ENCODE measurements at regions not wholly inside any gene's neighbourhood (a gene's known extent, or its start where the extent isn't known, plus 50 kb on each side); places are given as distances from the start of the nearest gene placed in this dataset.

- DNase-seq = no peak
Observed at GRCh38 chr5:119792161-119792799, 162.9 kb downstream of the FAM170A start.

- no peak for DNase-seq
Observed at GRCh38 chr5:119795768-119796167, 166.4 kb downstream of the FAM170A start.

GRCh38 chr5:119801570-119801969 is 172.2 kb downstream of the FAM170A start:
- DNase-seq = no peak

- no peak for DNase-seq
Observed at GRCh38 chr5:119808024-119808423, 178.7 kb downstream of the FAM170A start.

DNA sequence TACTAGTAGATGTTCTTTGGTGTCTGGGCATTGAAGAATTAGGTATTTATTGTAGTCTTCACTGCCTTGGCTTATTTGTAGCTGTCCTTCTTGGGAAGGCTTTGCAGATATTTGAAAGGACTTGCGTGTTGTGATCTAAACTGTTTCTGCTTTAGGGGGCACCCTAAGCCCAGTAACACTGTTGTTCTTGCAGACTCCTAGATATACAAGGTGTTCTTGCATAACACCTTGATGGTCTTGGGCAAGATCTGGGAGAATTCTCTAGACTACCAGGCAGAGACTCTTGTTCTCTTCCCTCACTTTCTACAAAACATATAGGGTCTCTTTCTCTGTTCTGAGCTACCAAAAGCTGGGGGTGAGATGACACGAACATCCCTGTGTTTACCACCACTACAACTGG is 179.1 kb downstream of the FAM170A start:
- no peak for DNase-seq

DNA sequence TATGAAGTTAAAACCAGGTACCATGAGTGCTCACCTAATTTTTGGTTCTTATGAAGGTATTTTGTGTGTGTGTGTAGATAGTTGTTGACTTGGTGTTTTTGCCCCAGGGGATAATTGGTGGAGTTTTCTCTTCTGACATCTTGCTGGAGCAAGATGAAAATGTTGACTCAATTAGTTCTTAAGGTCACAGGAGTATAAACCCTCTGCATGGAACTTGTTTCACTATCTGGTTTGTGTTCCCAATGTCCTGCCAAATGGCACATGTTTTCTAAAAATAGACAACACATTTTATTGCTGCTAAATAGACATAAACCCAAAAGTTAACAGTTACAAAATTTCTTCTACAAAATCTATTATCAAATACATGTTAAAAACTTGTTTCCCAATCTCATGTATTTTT is 180.9 kb downstream of the FAM170A start:
- no peak for DNase-seq

DNA sequence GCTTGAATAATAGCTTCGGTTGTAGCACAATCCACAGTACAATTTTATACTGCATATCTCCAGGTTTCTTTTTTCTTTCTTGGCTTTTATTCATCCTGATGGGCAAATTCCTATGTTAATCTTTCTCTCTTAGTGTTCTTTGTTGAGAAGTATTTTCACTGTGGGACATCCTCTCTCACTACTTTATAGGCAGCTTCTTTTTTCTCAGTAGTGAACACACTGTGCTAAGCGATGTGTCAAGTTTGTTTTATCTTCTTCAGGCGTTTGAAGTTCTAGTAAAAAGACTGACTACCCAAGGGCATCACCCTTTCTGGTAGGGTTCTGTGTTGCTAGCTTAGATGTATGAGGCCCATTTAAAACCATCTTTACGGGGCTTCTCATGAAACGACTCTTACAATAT is 182.1 kb downstream of the FAM170A start:
- no peak for DNase-seq

- DNase-seq = no peak
Observed at GRCh38 chr5:119814655-119815054, 185.3 kb downstream of the FAM170A start.

GRCh38 chr5:119816055-119816454 is 186.7 kb downstream of the FAM170A start:
- no peak for DNase-seq

- no peak for DNase-seq
Observed at GRCh38 chr5:119820016-119820415, 190.7 kb downstream of the FAM170A start.

GRCh38 chr5:119820608-119821007 is 191.2 kb downstream of the FAM170A start:
- DNase-seq = no peak

GRCh38 chr5:119828541-119828940 is 199.2 kb downstream of the FAM170A start:
- no peak for DNase-seq

GRCh38 chr5:119829341-119829740 is 200.0 kb downstream of the FAM170A start:
- no peak for DNase-seq

DNA sequence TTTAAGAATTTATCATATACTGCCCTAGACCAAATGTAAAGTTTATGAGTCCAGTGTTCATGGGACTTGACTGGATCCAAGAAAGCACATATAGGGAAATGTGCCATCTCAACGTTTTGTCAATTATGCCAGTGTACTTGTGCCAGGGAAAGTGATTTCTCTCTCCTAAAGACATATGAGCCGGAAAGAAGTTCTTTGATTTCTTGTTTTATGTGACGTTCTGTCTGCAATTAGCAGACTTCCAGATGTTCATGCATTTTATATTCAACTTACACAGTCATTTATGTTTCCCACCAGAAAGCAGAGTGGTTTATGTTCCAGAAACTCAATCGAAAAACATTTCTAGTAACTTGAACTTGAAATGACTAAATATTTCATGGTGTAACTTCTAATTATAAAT is 203.8 kb downstream of the FAM170A start:
- DNase-seq = no peak

DNA sequence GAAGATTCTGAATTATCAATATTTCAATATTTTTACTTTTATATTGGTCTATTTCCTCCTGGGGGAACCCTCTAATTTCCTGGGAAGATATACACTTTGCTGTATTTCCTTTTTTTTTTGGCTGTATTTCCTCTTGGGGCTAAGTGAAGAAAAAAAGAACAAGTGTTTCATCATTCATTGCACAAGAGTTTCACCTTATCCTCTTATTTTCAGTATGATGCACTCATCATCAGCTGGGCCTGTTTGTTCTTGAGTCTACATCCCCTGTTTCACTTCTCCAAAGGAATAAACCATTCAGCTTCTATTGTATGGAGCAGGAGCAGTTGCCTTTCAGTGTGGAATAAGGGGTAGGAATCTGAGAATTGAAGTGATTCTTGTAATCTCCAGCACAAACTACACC is 210.8 kb downstream of the FAM170A start:
- DNase-seq = no peak

DNA sequence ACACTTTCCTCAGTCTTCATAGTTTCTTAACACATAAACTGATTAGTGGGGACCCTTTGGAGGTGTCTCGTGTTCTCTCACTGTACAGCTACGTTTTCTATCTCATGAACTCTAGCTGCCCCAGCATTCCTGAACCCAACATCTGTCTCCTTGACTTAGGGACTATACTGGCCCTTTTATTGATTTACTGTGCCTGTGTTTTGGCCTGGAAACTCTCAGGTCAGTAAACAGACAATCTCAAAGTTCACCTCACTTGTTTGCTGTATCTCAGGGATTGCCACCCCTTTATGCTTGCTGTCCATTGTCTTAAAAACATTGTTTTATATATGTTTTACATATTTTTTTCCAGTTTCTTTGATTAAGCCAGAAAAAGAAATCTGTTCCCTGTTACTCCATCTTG is 222.8 kb downstream of the FAM170A start:
- no peak for DNase-seq

DNA sequence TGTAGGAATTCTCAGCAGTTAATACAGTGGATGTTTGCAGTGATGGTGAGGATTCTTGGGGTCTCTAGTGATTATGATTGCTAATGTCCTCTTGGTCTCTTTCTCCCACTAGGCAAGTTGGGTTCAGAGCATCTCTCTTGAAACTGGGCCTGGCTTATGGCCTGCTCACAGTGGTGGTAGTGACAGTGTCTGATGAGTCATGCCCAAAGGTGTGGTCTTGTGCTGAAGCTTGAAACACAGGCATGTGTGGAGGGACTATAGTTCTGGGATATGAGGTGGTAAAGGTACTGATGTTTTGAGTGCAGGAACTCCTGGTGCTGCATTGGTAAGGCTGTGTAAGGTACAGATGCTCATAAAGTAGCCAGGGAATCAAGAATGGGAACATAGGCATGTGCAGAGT is 231.1 kb downstream of the FAM170A start:
- DNase-seq = no peak

- no peak for DNase-seq
Observed at GRCh38 chr5:119862619-119863018, 233.3 kb downstream of the FAM170A start.

DNA sequence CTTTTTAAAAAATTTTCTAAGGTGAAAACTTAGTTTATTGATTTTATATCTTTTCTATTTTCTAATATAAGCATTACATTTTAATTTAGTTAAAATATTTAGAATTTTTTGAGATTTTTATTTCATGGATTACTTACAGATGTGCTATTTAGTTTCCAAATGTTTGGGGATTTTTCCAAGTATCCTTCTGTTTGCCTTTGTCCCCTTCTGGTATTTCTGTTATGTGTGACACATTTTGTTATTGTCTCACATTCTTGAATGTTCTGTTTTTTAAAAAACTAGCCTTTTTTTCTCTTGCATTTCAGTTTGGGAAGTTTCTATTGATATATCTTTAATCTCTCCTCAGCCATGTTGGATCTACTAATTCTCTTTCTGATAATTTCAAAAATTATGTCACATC is 234.9 kb downstream of the FAM170A start:
- DNase-seq = no peak

- DNase-seq = no peak
Observed at GRCh38 chr5:119873611-119874010, 244.3 kb downstream of the FAM170A start.

DNA sequence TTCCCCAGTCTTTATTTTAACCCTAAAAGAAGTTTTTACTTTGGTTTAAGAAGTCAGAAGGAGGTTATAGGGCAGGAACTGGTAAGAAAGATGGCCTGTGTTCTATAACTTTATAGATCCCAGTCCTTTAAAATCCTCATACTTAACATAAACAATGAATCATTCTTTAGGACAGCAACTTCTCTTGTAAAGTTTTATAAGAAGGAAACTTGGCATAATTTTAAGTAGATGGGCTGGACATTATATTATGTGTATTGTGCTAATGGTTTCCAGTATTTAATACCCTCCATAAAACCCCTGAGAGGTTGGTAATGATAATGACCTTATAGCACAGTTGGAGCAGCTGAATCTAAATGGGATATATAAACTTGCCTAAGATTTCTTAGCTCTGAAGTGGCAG is 247.2 kb downstream of the FAM170A start:
- no peak for DNase-seq

- DNase-seq = no peak
Observed at GRCh38 chr5:119878712-119879111, 249.4 kb downstream of the FAM170A start.

GRCh38 chr5:119879446-119879845 is 250.1 kb downstream of the FAM170A start:
- DNase-seq = no peak

GRCh38 chr5:119895066-119895465 is 265.7 kb downstream of the FAM170A start:
- DNase-seq = no peak

- no peak for DNase-seq
Observed at GRCh38 chr5:119896826-119897536, 267.6 kb downstream of the FAM170A start.

Data from stimulated activated CD4-positive, alpha-beta T cell treated with anti-CD3 and anti-CD28 coated beads, Interleukin-15, amount 100 ng/mL, for 24 hours (primary cell).